GM18868 (cell line): ENCODE measurements at regions not wholly inside any gene's neighbourhood (a gene's known extent, or its start where the extent isn't known, plus 50 kb on each side); places are given as distances from the start of the nearest gene placed in this dataset.

Experiments used
- ATAC-seq: cut with Tn5 transposase; IDR thresholded peaks from one replicate; pipeline ENCODE4 v1.9.1; 2021; ENCODE audit warnings: mild to moderate bottlenecking, moderate library complexity; ENCODE audit not compliant: unreplicated experiment

DNA sequence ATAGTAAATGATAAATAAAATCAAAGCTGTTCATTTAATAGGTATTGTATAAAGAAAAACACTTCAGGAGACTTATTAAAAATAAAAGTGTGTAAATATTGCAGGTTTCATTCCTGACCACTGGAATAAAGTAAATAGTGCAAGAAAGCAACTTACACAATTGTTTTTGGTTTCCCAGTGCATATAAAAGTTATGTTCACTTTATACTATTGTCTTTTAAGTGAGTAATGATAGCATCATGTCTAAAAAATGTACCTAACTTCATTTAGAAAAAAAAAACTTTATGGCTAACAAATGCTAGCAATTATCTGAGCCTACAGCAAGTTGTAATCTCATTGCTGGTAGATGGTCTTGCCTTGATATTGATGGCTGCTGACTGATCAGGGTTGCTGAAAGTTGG, 726.6 kb upstream of the POU3F2 start:
- no peak for ATAC-seq

GRCh38 chr6:98116455-98116854, 717.9 kb upstream of the POU3F2 start:
- ATAC-seq = no peak

GRCh38 chr6:98117068-98117467, 717.3 kb upstream of the POU3F2 start:
- no peak for ATAC-seq

DNA sequence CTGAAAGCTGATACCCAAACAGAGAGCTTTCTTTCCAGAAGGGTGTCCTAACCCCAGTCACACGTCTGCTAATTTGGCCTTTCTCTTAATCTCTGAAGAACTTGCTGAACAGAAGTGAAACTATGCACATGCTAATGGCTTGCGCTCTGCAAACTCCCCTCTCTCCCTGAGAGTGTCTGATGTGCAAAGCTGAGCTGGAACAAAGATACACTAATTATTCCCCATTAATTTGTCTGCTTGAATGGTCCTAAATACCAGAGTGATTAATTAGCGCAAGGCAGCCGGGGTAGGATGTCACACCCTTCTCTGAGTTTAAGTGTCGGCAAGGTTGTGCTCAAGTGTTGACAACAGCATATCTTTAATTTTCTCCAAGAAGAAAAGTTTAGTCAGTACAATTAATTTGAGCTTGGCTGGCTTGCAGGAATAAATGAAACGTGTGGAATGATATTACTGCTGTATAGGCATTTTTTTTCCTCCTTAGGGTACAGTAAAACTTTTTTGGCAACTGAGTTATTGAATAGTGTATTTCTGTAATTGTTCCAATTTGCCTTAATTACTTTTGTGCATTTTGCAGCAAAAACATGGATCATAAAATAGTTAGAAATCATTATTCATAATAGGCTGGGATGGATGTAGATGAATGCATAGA, 715.9 kb upstream of the POU3F2 start:
- ATAC-seq = no peak

GRCh38 chr6:98124171-98124570, 710.2 kb upstream of the POU3F2 start:
- ATAC-seq = no peak

DNA sequence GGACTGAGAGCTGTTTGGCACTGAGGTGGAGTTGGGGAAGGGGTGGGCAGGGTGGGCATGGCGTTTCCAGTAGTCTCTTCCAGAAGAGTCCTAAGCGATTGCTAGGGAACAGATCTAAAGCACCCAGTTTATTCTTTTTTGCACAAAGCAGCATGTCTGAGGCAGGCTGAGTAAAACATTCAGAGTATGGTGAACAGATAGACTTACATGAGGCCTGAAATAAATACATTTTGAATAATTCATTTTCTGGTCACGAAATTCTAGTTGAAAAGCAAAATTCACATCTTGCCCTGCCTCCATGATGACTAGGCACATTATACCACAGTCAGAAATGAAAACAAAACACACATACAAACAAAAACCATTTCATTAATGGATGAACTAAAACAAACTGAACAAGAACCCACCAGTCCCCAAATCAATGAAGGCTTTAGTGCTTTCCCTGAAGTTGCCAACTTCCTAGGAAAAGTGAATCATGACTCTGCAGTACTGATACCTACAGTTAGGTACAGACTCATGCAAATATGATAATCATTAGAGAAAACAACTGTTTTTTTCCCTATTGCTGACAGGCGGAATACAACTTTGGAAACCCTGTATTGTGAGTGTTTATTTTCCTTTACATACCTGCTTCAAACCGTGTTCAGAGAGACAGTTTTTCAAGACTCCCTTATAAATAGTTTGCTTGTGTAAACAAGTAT, 702.9 kb upstream of the POU3F2 start:
- no peak for ATAC-seq

- ATAC-seq = no peak
Measured at GRCh38 chr6:98136333-98136732, 698.0 kb upstream of the POU3F2 start.

- ATAC-seq = no peak
Measured at GRCh38 chr6:98137391-98137790, 697.0 kb upstream of the POU3F2 start.

DNA sequence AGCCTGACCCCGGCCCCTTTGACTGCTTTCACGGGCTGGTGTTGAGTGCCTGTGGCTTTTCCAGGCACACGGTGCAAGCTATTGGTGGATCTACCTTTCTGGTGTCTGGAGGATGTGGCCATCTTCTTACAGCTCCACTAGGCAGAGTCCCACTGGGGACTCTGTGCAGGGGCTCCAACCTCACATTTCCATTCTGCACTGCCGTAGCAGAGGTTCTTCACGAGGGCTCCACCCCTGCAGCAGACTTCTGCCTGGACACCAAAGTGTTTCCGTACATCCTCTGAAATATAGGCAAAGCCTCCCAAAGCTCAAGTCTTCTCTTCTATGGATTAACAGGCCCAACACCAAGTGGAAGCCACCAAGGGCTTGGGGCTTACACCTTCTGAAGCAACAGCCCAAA, 691.5 kb upstream of the POU3F2 start:
- ATAC-seq = no peak

DNA sequence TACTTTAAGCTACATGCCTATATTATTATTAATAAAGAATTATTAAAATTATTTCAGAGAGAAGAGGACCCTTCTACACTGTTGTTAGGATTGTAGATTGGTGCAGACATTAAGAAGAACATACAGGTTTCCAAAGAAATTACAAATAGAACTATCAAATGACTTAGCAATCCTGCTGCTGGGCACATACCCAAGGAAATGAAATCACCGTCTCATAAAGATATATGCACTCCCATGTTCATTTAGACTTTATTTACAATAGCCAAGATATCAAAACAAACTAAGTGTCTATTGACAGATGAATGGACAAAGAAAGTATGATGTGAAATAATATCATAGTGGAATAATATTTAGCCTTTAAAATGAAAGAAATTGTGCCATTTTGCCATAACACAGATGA, 687.7 kb upstream of the POU3F2 start:
- no peak for ATAC-seq

DNA sequence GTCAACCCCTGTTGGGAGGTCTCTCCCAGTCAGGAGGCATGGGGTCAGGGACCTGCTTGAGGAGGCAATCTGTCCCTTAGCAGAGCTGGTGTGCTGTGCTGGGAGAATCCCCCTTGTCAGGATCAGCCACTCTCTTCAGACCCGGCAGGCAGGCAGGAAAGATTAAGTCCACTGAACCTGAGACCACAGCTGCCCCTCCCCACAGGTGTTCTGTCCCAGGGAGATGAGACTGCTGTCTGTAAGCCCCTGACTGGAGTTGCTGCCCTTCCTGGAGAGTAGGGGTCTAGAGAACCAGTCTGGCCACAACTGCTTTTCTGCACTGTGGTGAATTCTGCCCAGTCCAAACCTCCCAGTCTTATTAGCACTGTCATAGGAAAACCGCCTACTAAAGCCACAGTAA, 677.8 kb upstream of the POU3F2 start:
- no peak for ATAC-seq

DNA sequence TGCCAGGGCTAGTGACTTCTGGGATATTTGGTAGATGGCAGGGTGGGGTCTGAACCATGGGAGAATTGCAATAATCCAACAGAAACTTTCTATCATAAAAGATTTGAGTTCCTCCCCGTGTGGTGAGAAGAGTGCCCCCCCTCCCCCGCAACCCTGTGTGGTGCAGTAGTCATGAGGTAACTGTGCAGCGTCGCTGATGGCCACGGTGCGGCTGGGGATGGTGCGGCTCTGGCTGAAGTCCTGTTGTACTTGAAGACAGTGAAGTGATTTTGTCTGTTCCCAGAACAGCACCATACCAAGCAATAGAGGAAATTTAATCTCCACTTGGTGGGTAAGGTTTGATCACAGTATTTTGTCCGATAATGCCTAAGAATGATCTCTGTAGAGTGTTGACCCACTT, 654.8 kb upstream of the POU3F2 start:
- ATAC-seq = no peak

GRCh38 chr6:98200084-98200483, 634.3 kb upstream of the POU3F2 start:
- no peak for ATAC-seq

DNA sequence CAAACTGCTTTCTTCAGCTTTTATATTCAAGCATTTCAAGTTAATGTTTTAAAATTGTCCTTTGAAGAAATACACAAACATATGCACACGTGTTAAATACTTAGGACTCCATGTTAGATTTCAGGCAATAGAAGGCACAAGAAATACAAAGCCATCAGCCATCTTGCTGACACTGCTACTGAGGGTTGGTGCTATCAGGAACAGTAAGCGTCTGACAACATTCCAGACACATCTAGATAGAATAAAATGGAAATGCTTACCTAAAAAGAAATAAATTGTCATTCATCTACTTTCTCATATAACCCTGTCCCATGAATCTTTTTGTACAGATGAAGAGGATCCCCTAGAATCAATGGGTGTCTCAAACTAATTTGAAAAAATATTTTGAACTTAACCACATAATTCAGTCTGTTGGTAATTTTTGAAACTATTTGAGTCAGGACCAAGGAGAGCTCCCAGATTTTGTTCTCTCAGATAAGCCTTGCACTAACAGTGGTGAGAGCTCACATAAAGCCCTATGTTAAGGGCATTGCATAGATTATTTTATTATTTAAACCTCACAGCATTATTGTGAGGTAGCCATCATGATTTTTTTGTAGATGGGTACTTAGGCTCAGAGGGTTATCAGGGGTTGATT, 631.1 kb upstream of the POU3F2 start:
- peak; percentile 42 for ATAC-seq

DNA sequence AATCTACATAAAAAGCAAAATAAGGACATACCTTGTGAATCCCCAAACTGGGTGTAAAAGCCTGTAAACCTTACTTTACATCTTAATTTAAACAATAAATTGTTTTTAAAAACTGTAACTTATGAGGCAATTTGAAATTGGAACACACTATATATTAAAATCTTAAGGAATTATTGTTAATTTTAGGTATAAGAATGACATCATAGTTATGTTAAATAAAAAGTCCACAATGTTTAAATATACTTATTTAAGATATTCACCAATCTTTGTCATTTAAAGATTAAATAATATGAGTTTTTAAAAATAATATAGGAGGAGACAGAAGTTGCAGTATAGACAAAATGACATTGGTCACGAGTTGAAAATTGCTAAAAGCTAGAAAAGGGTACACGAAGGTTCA, 621.9 kb upstream of the POU3F2 start:
- no peak for ATAC-seq

DNA sequence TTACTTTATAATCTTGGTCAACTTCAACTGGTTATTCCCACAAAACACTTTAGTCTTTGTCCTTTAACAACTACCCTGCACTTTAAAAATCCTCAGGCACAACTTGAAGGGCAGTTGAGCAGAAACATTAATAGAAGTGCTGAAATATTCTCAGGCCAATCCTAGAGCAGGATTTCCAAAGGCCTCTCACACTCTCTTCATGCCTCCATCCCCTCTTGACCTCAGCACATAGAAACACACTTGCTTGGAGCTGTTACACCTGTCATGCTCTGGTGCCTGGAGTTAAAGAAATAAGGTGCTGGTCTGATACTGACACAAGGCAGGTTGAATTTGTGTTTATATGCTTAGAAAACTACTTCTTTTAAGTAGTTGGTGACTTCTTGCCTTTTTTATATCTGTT, 618.8 kb upstream of the POU3F2 start:
- ATAC-seq = no peak

GRCh38 chr6:98230250-98230649, 604.1 kb upstream of the POU3F2 start:
- no peak for ATAC-seq

DNA sequence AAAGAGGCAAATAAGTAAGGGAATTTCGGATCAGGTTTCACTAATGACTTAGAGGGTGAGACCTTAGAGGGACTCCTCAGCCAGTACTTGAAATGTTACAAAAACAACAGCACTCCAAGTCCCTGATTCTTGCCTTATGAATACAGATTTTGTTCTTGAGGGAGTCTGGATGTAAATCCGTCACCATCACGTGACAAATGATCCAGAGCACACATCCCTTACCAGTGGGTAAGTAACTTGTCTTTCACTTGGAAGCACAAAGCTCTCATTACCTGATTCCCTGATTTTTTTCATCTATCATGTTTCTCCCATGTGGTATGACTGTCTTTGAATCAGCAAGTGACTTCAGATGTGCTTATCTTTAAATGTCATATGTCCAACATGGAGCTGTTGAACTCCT, 595.3 kb upstream of the POU3F2 start:
- ATAC-seq = no peak

GRCh38 chr6:98241630-98242029, 592.7 kb upstream of the POU3F2 start:
- no peak for ATAC-seq

DNA sequence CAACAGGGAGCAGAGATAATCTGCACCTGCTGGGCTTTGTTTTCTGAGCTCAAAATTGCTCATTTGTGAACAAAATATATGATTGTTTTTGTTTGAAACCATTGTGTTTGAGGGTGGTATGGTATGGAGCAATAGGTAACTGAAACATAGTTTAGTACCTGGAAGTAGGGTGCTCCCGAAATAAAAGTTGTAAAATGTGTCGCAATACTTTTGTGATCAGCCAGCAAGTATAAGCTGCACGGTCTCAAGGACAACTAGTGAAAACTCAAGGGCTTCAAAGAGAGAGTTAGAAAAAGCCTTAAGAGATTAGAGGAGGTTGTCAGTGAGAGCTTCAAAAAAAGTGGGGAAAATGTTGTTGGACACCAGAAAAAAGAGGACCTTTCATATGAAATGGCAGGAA, 579.8 kb upstream of the POU3F2 start:
- no peak for ATAC-seq

DNA sequence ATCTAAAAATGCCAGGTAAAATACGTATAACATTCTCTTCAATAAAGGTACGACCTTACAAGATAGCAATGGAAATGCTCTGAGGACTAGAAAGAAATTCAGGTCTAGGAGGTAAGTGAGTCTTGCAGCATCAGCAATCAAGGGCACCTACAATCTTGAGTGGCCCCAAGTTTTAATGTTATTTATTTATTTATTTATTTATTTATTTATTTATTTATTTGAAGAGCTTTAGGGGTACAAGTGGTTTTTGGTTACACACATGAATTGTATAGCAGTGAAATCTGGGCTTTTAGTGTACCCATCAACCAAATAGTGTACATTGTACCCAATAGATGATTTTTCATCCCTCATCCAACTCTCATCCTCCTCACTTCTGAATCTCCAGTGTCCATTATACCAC, 574.0 kb upstream of the POU3F2 start:
- no peak for ATAC-seq

GRCh38 chr6:98272060-98272459, 562.3 kb upstream of the POU3F2 start:
- no peak for ATAC-seq
